C4-2B (cell line): ENCODE measurements at regions not wholly inside any gene's neighbourhood (a gene's known extent, or its start where the extent isn't known, plus 50 kb on each side); places are given as distances from the start of the nearest gene placed in this dataset.

Source experiments
- CTCF ChIP-seq: fragments of 450-650 bp; conservative IDR thresholded peaks from 2 replicates; pipeline ENCODE4 v1.5.1; 2017; ENCODE audit warnings: mild to moderate bottlenecking
- ZFX ChIP-seq: fragments of 450-650 bp; IDR thresholded peaks from 2 replicates; pipeline ENCODE4 v1.6.1; 2017

DNA sequence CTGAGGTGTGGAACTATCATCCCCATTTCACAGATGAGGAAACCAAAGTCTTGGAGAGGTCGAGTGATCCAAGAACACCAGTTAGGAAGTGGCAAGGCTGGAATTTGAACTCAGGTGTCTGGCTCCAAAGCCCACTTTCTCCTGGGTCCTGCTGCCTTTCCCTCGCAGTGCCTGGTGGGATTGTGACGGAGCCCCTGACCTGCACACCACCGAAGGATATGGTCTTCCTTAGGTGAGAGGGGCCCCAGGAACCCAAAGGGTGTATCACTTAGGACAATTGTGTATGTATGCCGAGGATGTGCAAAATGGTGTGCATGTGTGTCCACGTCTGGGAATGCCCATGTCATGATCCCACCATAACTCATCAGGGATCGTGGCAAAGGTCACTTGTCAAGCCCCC, 392.7 kb downstream of the MATN1 start:
- TF ChIP-seq CTCF: no peak
- no peak for TF ChIP-seq ZFX
